GM13977 (cell line): ENCODE measurements at regions not wholly inside any gene's neighbourhood (a gene's known extent, or its start where the extent isn't known, plus 50 kb on each side); places are given as distances from the start of the nearest gene placed in this dataset.

Experiments used
- DNase-seq: peaks from one replicate; pipeline ENCODE4 v3.0.0; 2012; ENCODE audit warnings: low spot score
- in situ Hi-C: fragments of 300-500 bp; cut with MboI; formaldehyde crosslinking; loops from one replicate; pipeline ENCODE4 v1.12.0; 2022; ENCODE audit warnings: low sequenced_read_pairs, low pct_unique_long_range_greater_than_20kb, mixed read lengths, inconsistent platforms; ENCODE audit not compliant: unreplicated experiment
- TF ChIP-seq, protein P1 (sequence below): IDR thresholded peaks from 2 replicates; pipeline ENCODE4 v1.5.1; 2012; ENCODE audit warnings: mild to moderate bottlenecking, control low read depth; ENCODE audit not compliant: insufficient read depth; ENCODE audit errors: extremely low read depth, missing control alignments

DNA sequence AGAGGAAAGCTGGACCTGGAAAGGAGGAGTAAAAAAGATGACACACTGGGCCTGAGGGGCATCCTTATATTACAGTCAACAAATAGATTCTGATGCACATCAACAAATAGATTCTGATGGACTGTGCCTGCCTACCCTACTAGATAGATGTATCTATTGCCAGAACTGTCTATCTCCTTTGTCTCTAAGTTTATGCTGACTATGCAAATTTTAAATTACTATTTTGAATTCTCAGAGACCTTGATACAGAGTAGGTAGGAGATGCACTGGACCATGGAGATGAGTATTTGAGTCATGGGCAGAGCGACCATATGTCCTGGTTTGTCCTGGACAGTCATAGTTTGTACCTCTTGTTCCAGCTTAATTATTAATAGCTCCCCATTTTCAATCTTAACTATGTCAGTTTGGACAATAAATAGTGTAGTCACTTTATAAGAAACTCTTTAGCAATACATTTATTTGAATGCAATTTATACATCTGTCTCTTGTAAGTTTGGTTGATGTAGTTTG is 247.9 kb upstream of the PPP1R2C start:
- in situ Hi-C loops: no loop called here
- DNase-seq: no peak
- TF ChIP-seq, protein P1, sequence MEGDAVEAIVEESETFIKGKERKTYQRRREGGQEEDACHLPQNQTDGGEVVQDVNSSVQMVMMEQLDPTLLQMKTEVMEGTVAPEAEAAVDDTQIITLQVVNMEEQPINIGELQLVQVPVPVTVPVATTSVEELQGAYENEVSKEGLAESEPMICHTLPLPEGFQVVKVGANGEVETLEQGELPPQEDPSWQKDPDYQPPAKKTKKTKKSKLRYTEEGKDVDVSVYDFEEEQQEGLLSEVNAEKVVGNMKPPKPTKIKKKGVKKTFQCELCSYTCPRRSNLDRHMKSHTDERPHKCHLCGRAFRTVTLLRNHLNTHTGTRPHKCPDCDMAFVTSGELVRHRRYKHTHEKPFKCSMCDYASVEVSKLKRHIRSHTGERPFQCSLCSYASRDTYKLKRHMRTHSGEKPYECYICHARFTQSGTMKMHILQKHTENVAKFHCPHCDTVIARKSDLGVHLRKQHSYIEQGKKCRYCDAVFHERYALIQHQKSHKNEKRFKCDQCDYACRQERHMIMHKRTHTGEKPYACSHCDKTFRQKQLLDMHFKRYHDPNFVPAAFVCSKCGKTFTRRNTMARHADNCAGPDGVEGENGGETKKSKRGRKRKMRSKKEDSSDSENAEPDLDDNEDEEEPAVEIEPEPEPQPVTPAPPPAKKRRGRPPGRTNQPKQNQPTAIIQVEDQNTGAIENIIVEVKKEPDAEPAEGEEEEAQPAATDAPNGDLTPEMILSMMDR: no peak

DNA sequence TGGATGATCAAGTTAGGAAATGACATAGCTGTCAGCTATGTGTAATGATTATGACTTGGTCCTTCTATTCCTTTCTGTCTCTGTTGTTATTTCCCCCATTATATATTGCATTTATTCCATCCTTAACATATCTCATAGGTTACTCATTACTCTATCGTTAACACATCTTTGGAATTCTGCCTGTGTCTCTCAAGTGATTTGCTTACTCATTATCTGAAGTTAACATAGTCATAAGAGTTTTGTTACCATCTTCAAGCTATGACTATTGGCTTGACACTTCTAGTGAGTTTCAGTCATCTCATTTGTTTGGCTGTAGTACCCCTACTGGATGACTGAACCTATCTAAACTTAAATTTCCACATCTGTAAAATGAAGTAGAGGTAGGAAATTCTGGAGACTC is 286.1 kb upstream of the PPP1R2C start:
- in situ Hi-C loops: no loop called here
- no peak for DNase-seq
- TF ChIP-seq, protein P1: no peak

DNA sequence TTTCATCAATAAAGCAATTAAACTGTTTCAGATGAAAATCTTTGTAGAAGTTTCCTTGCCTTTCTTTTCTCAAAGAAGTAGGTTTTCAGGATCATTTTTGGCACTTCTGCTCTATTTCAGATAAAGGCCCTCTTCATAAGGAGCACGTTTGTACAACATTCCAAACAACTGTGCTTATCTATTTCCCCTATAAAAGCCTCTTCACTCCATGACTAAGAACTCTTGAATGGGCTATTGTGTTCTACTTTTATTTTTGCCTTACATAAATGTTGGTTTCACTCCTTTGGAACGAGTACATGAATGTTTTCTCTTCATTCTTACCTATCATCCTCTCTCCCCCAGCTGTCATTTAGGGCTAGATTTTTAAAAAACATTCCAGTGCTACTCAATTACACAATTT is 288.0 kb upstream of the PPP1R2C start:
- in situ Hi-C loops: no loop called here
- TF ChIP-seq, protein P1: no peak
- DNase-seq: no peak

DNA sequence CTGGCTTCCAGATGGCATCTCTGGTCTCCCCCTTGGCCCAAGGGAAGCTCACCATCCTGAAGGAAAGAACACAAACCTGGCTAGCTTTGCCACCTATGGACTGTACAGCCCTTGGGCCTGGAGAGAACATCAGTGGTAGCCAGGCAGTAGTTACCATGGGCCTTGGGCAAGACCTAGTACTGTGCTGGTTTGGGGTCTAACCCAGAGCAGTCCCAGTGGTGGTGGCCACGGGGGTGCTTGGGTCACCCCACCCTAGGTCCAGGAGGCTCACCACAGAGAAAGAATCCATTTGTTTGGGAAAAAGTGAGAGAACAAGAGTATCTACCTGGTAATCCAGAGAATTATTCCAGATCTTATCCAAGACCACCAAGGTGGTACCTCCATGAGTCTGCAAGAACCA is 290.7 kb upstream of the PPP1R2C start:
- in situ Hi-C loops: no loop called here
- no peak for DNase-seq
- TF ChIP-seq, protein P1: no peak

DNA sequence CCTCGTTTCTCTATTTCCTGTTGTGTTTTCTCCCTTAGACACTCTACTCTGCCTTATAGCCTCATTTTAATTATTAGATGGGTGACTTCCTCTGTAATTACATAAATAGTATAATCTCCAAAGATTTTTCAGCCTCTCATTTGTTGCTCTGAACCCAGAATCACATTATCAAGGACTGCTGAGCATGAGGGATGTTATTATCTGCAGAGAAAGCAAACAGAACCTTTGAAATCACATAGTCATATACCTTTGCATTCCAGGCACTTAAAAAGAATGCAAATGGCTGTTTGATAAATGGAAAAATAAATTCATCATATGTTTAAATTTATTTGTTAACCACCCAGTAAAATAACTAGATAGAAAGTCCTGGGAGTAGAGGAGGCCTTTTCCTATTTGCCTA is 305.1 kb upstream of the PPP1R2C start:
- no peak for DNase-seq
- TF ChIP-seq, protein P1: no peak
- in situ Hi-C loops: no loop called here

DNA sequence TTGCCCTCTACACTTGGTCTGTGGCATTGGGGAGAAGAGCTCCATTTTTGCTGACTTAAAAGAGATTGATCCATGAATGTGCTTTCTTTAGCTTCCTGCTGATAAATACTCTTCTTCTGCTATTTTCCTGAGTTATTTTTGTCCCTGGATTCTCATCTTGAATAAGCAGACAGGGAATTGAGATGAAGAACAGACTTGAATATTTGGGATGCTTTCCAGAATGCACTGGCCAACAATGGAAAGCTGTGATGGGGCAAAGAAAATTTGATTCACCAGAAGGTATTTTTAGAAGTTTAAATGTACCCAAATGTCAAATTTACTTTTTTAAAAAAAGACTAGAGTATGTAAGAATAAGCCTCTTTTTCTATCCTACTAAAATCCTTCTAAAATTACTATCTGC is 309.9 kb upstream of the PPP1R2C start:
- in situ Hi-C loops: no loop called here
- no peak for DNase-seq
- TF ChIP-seq, protein P1: no peak

DNA sequence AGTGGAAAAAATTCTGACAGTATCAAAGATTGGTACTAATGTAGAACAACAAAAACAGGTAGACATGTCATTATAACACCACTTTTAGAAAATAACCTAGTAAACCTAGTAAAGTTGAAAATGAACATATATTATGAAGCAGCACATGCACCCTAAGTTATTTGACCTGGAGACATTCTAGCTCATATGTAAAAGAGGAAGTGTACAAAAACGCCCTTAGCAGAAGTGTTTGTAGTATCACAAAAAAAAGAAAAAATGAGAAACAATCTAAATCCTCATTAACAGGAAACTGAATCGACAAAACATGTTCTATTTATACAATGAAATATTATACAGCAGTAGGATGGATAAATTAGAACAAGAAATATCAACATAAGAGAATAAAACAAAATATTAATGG is 318.9 kb upstream of the PPP1R2C start:
- DNase-seq: no peak
- in situ Hi-C loops: no loop called here
- TF ChIP-seq, protein P1: no peak
